K562 (cell line): ENCODE measurements at regions not wholly inside any gene's neighbourhood (a gene's known extent, or its start where the extent isn't known, plus 50 kb on each side); places are given as distances from the start of the nearest gene placed in this dataset.

Source experiments
- E2F1 ChIP-seq: sonication (generic); formaldehyde crosslinking; IDR thresholded peaks from 2 replicates; pipeline ENCODE4 v1.8.1; 2023; ENCODE audit warnings: mild to moderate bottlenecking, missing genetic modification reagents, moderate library complexity
- ZBTB40 ChIP-seq, 2 experiments: fragments of 450-650 bp in 1 of 2; sonication (generic) in 1 of 2; formaldehyde crosslinking in 1 of 2; IDR thresholded peaks; 2 replicates each; pipeline versions ENCODE4 v1.7.1 to v1.9.0; 2016 to 2022; ENCODE audit warnings: inconsistent platforms in 1 of 2, mild to moderate bottlenecking in 1 of 2, missing genetic modification reagents in 1 of 2
- ZNF140 ChIP-seq: fragments of 250-450 bp; sonication (Bioruptor Pico); IDR thresholded peaks from 2 replicates; pipeline ENCODE4 v1.8.0; 2021; ENCODE audit warnings: moderate library complexity, mild to moderate bottlenecking, inconsistent platforms
- ZNF696 ChIP-seq: fragments of 250-450 bp; sonication (Bioruptor Pico); conservative IDR thresholded peaks from 2 replicates; pipeline ENCODE4 v1.4.0; 2020; ENCODE audit warnings: mild to moderate bottlenecking, moderate library complexity

GRCh38 chr9:7375013-7375511, 424.5 kb downstream of the DMAC1 start (continued):
- TF ChIP-seq ZBTB40 (IDR thresholded peaks at IDR 0.05) = no peak
- TF ChIP-seq ZBTB40 (CRISPR knock-in tag; IDR thresholded peaks at IDR 0.05) = no peak
- no peak for TF ChIP-seq ZNF696
- no peak for TF ChIP-seq E2F1 (CRISPR knock-in tag)
- TF ChIP-seq ZNF140 (CRISPR knock-in tag) = no peak
